ENCODE measurements at regions not wholly inside any gene's neighbourhood (a gene's known extent, or its start where the extent isn't known, plus 50 kb on each side); places are given as distances from the start of the nearest gene placed in this dataset.

- H3K9me2 ChIP-seq (replicated peaks; ENCODE audit: control insufficient read depth, low read length): no peaks in the 10 kb centered on the region
- H3K36me3 ChIP-seq (ENCODE audit: control insufficient read depth, low read length): no peaks in the 10 kb centered on the region
- no peak overlapping the region for H3K4me2 ChIP-seq (ENCODE audit: low read length)
- no peak overlapping the region for H3K27ac ChIP-seq (ENCODE audit: low read depth, low read length)
- TF ChIP-seq, protein P1, sequence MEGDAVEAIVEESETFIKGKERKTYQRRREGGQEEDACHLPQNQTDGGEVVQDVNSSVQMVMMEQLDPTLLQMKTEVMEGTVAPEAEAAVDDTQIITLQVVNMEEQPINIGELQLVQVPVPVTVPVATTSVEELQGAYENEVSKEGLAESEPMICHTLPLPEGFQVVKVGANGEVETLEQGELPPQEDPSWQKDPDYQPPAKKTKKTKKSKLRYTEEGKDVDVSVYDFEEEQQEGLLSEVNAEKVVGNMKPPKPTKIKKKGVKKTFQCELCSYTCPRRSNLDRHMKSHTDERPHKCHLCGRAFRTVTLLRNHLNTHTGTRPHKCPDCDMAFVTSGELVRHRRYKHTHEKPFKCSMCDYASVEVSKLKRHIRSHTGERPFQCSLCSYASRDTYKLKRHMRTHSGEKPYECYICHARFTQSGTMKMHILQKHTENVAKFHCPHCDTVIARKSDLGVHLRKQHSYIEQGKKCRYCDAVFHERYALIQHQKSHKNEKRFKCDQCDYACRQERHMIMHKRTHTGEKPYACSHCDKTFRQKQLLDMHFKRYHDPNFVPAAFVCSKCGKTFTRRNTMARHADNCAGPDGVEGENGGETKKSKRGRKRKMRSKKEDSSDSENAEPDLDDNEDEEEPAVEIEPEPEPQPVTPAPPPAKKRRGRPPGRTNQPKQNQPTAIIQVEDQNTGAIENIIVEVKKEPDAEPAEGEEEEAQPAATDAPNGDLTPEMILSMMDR (IDR thresholded peaks at IDR 0.05; ENCODE audit: low read depth, low read length, poor library complexity, severe bottlenecking): no peak
- no peak for TF ChIP-seq EZH2phosphoT487 (IDR thresholded peaks at IDR 0.05; ENCODE audit: borderline replicate concordance, low read length)
- H3K4me3 ChIP-seq (ENCODE audit: low read length): no peak overlapping the region
- no peaks in the 10 kb centered on the region; the same call in none of the 2 replicates for H3K27me3 ChIP-seq (ENCODE audit: control insufficient read depth, low read length)
- H3K79me2 ChIP-seq (ENCODE audit: control insufficient read depth, low read length): no peaks in the 10 kb centered on the region
- no peaks in the 10 kb centered on the region for H3K4me1 ChIP-seq (ENCODE audit: control insufficient read depth, low read length)
- H4K20me1 ChIP-seq (ENCODE audit: control insufficient read depth, insufficient read depth, low read depth, low read length): no peaks in the 10 kb centered on the region
- no peaks in the 10 kb centered on the region for H3K9me3 ChIP-seq (ENCODE audit: control insufficient read depth, insufficient read depth, low read length)
- no peaks in the 10 kb centered on the region for H3F3A ChIP-seq (ENCODE audit: control insufficient read depth, insufficient read depth)
Measured at GRCh38 chr2:13021470-13021957, 304.8 kb downstream of the TRIB2 start.

GRCh38 chr2:13030606-13031005 is 313.9 kb downstream of the TRIB2 start:
- H3K36me3 ChIP-seq (ENCODE audit: control insufficient read depth, low read length): no peaks in the 10 kb centered on the region
- H3K9me3 ChIP-seq (ENCODE audit: control insufficient read depth, insufficient read depth, low read length): no peaks in the 10 kb centered on the region
- H3K27ac ChIP-seq (ENCODE audit: low read depth, low read length): no peak overlapping the region
- no peaks in the 10 kb centered on the region; the same call in 1 of the 2 replicates for H3K27me3 ChIP-seq (ENCODE audit: control insufficient read depth, low read length)
- no peaks in the 10 kb centered on the region for H3K79me2 ChIP-seq (ENCODE audit: control insufficient read depth, low read length)
- H3F3A ChIP-seq (ENCODE audit: control insufficient read depth, insufficient read depth): no peaks in the 10 kb centered on the region
- no peaks in the 10 kb centered on the region for H4K20me1 ChIP-seq (ENCODE audit: control insufficient read depth, insufficient read depth, low read depth, low read length)
- H3K4me3 ChIP-seq (ENCODE audit: low read length): no peak overlapping the region
- TF ChIP-seq, protein P1 (IDR thresholded peaks at IDR 0.05; ENCODE audit: low read depth, low read length, poor library complexity, severe bottlenecking): no peak
- H3K4me2 ChIP-seq (ENCODE audit: low read length): no peak overlapping the region
- no peaks in the 10 kb centered on the region for H3K9me2 ChIP-seq (replicated peaks; ENCODE audit: control insufficient read depth, low read length)
- no peaks in the 10 kb centered on the region for H3K4me1 ChIP-seq (ENCODE audit: control insufficient read depth, low read length)

DNA sequence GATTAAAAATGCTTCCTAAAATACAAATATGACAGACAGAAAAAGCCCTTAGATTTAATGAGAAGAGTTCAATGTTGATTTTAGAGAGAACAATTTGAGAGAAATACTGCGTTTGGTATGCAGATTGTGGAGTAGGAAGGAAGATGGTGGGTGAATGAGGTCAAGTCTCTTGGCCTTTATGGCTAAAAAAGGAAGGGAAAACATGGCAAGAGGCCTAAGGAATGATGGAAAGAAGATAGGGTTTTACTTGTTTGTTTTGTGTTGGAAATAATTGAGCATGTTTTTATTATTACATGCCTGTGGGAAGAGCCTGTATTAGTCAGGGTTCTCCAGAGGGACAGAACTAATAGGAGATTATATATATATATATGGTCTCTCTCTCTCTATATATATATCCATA is 318.1 kb downstream of the TRIB2 start:
- no peak for TF ChIP-seq EZH2phosphoT487 (IDR thresholded peaks at IDR 0.05; ENCODE audit: borderline replicate concordance, low read length)
- TF ChIP-seq, protein P1 (IDR thresholded peaks at IDR 0.05; ENCODE audit: low read depth, low read length, poor library complexity, severe bottlenecking): no peak
- Histone ChIP-seq H3K4me3 (ENCODE audit: low read length) (no peak overlapping the region), H3K4me1 (ENCODE audit: control insufficient read depth, low read length) (no peaks in the 10 kb centered on the region), H3K27me3 (ENCODE audit: control insufficient read depth, low read length) (no peaks in the 10 kb centered on the region; the same call in 1 of the 2 replicates), H3K9me3 (ENCODE audit: control insufficient read depth, insufficient read depth, low read length) (no peaks in the 10 kb centered on the region), H3K9me2 (replicated peaks; ENCODE audit: control insufficient read depth, low read length) (no peaks in the 10 kb centered on the region), H3K79me2 (ENCODE audit: control insufficient read depth, low read length) (no peaks in the 10 kb centered on the region), H3K4me2 (ENCODE audit: low read length) (no peak overlapping the region), H3F3A (ENCODE audit: control insufficient read depth, insufficient read depth) (no peaks in the 10 kb centered on the region), H3K36me3 (ENCODE audit: control insufficient read depth, low read length) (no peaks in the 10 kb centered on the region), H3K27ac (ENCODE audit: low read depth, low read length) (no peak overlapping the region), H4K20me1 (ENCODE audit: control insufficient read depth, insufficient read depth, low read depth, low read length) (no peaks in the 10 kb centered on the region)

Measured in DOHH2 (cell line).